ENCODE measurements at regions not wholly inside any gene's neighbourhood (a gene's known extent, or its start where the extent isn't known, plus 50 kb on each side); places are given as distances from the start of the nearest gene placed in this dataset.
A peak's percentile ranks its signal among the peaks of the same experiment; 100 is the strongest.
"Not testable (repeated sequence)": the region's sequence is repeated elsewhere in the genome, so short reads cannot be mapped to it uniquely, and the experiment has no call there.

DNA sequence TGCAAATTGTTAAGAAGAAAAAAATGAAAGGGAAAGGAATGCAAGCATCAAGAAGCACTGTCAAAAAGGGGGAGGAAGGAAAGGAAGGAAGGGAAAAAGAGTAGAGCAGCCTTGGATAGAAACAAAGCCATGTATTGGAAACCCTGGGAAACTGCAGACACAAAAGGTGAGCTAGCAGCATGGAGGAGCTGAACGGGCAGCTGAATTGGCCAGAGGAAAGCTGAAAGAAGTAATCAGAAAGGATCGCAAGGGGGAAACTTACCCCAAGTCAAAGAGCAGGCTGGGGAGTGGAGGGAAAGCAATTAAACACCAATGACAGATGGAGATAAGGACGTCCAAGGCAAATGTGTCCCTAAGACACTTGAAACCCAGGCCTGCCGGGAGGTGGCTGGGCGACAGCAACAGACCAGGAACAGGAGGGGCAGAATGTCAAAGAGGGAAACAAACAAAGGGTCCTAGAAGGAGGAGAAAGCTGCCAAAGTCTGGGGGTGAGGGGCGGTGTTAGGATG, 93.8 kb upstream of the SVIL start:
- no peak for DNase-seq (ENCODE audit: low spot score)

DNA sequence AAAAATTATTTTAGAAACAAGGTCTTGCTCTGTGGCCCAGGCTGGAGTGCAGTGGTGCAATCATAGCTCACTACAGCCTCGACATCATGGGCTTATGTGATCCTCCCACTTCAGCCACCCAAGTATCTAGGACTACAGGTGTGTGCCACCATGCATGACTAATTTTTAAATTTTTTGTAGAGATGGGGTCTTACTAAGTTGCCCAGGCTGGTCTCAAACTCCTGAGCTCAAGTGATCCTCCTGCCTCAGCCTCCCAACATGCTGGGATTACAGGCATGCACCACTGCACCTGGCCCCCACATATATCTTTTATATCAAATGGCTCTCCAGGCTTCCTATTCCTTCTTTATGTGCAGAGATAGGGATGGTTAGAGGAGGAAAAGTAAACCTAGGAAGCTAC, 91.2 kb upstream of the SVIL start:
- DNase-seq (ENCODE audit: low spot score), result not testable (repeated sequence)

DNA sequence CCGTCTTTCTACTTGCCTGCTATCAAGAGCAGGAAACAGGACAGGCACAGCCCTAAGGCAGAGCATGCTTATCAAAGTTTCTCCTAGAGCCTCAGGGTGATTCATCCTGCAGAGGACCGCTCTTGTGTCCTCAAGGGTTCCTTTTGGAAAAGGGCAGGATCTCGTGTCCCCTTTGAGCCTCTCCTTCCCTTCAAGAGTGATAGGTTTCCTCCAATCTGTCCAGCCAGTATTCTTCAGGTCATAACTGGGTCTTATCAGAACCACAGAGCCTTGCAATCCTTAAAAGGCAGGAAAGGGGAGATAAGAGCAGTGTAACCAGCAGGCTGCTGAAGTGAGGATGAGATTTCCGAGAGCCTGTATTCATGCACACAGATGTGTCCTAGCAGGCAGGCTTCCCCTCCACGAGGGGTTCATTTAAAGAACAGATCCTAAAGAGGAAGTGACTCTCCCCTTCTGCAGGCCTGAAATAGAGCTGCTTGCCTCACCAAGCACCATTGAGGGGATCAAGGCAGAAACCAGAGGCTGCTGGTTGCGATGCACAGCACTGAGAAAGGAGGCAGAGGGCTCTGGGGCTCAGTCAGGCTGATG, 90.5 kb upstream of the SVIL start:
- peak; percentile 97 for DNase-seq (ENCODE audit: low spot score)

DNA sequence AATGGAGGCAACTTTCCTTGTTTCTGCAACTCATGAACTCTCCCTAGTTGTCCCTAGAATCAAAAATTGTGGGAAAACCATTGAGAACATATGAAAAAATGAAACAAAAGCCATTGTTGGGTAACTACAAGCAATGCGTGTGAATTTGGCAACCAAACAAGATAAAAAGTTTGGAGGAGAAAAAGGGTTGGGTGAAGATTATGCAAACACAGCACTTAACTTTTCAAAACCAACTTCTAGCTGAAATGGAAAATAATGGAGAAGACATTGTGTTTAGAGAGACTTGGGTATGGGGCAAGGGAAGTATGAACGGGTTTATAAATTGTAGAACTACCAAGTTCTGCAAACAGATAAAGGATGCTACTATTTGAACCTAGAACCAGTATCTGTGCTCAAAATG, 89.0 kb upstream of the SVIL start:
- DNase-seq (ENCODE audit: low spot score), result no peak

DNA sequence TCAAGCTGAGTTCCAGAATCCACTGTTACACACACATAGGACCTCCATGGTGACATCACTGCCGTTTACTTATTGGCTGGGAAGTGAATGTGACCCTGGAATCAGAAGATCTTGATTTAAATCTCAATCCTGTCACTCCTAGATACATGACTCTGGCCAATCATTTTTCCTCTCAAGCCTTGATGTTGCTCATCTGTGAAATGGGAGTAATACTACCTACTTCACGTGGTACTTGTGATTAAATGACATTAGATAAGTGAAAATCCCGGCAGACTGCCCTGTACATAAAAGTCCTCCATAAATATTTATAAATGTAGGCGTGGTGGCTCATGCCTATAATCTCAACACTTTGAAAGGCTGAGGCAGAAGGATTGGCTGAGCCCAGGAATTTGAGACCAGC, 88.0 kb upstream of the SVIL start:
- DNase-seq (ENCODE audit: low spot score), result no peak

DNA sequence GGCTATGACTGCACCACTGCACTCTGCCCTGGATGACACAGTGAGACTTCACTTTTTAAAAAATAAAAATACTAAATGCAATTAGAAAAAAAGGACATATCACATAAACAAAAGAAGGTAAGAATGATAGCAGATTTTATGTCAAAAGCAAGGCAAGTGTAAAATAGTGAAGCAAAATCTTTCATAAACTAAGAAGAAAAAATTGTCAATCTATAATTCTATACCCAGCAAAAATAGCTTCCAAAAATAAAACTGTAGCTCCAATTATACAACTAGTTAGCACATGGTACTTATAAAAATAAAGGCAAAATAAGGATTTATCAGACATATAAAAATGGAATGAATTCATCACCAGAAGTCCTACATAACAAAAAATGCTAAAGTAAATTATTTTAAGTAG, 85.4 kb upstream of the SVIL start:
- no peak for DNase-seq (ENCODE audit: low spot score)

DNA sequence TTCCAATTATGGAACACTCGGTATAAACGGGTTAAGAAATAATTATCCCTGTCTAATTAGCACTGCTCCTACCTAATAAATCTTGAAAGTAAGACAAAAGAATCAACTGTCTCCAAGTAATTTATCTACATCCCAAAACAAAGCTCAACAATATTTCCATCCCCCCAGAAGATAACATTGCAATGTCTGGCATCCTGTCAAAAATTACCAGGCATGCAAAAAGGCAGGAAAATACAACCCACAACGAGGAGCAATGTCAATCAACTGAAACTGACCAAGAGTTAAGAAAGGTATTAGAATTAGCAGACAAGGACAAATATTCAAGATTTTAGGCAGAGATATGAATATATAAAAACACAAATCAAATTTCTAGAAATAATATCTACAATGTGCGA, 84.5 kb upstream of the SVIL start:
- no peak for DNase-seq (ENCODE audit: low spot score)

DNA sequence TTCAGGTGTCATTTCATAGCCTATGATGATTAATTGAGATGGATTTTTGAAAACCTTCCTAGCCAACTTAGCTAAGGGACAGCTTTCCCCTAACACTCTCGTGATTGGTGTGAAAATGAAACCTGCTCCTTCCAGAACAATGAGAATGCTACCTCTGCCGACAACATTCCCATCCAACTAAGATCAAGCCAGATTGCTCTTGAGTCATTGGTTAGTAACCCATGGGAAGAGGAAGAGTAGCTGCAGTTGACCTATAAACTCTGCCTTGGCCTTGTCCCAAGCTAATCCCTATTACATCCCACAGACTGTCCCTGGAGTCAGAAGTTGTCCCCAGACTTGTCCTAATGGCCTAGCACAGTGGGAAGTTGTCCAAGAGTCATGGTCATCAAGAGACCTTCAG, 80.5 kb upstream of the SVIL start:
- no peak for DNase-seq (ENCODE audit: low spot score)

DNA sequence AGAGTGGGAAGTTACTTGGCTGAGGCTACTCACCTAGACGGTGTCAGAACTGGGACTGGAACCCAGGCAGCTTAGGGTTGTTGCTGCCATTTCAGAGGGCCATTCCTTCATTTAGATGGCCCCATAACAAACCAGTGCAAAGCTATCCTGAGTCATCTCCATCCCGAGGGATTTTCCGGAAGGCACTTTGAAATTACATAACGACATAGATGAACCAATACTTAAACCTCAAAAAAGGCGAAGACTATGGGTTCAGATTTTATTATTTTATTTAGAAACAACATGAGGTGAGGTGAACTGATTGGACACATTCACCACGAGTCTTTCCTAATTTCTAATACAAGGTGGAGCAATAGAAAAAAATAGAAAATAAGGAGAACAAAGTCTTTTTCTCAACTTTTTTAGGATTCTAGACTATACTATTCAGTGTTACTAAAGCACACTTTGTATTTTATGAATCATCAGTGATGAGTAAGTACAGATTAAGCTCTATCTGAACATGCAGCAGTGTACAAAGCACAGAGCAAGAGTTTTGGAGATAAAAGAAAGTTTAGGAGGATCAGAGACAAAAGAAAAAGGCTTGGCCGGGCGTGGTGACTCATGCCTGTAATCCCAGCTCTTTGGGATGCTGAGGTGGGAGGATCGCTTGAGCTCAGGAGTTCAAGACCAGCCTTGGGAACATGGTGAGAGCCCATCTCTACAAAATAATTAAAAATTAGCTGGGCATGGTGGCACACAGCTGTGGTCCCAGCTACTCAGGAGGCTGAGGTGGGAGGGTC, 79.5 kb upstream of the SVIL start:
- DNase-seq (ENCODE audit: low spot score), result peak; percentile 93

DNA sequence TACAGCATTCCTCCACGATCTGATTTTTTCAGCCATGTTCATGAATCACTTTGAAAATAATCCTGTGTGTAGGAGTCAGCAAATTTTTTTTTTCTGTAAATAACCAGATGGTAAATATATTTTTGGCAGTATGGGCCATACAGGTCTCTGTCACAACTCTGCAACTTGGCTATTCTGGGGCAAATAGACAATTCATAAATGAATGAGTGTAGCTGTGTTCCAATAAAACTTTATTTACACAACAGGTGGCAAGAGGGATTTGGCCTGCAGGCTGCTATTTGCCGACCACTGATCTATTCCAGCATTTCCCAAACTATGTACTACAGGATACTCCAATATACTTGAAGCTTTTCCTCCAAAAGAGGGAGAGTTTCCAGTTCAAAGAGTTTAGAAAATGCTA, 78.7 kb upstream of the SVIL start:
- DNase-seq (ENCODE audit: low spot score), result no peak

DNA sequence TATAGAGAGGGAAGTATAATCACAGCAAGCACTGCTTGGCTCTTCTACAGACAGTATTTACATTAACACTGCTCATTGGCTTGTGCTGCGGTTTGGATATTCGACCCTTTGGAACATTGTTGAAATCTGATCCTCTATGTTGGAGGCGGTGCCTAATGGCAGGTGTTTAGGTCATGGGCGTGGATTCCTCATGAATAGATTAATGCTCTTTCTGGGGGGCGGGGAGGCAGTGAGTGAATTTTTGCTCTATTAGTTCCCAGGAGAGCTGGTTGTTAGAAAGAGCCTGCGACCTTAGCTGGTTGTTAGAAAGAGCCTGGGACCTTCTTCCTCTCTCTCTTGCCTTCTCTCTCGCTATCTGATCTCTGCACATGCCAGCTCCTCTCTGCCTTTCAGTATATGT, 77.3 kb upstream of the SVIL start:
- DNase-seq (ENCODE audit: low spot score), result no peak

DNA sequence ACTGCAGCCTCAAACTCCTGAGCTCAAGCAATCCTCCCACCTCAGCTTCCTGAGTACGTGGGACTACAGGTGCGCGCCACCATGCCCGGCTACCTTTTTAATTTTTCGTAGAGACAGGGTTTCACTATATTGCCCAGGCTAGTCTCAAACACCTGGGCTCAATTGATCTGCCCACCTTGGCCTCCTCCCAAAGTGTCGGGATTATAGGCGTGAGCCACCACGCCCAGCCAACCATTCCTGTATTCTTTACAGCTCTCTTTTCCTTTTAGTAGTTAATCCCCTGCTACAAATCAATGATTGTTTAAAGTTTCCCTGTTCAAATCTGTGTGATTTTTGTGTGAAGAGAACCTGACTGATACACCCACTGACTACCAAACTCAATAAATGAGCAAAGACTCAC, 75.4 kb upstream of the SVIL start:
- no peak for DNase-seq (ENCODE audit: low spot score)

DNA sequence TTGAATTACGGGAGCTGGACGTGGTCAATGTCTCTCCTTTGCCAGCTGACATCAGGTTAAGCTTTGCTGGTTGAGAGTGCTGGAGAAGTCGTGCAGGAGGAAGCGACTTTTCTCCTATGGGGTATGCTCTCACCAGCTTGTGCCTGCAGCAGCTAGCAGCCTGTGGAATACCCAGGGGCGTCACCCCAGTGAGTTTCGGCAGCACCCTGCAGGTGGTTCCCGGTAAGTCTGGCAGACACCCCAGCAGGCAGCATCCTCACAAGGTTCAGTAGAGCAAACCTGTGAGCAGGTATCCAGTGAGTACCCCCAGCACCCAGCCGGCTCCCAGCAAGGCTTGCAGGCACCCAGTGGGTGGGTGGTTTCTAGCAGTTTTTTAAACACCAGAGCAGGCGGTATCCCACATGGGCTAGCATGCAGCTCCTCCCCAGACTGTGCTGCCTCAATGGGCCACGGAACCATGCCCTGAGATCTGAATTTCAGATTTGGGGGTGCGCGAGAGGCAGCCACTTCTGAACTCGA, 74.8 kb upstream of the SVIL start:
- DNase-seq (ENCODE audit: low spot score), result no peak

DNA sequence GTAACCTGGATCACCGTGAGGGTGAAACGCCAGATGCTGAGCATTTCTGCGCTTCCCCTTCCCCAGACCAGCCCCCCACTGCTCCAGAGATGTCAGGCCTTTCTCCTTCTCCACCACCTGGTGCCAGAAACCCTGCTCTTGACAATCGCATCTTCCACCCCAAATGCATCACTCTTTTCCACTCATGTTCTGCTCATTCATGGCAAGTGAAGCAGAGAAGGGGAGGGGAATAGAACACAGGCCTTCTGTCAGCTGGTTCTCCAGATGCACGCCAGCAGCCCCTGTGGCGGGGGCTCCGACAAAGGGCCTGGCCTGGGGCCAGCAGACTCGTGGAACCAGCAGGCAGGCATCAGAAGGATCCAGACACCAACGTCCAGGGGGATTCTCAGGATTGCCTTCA, 68.5 kb upstream of the SVIL start:
- peak; percentile 72 for DNase-seq (ENCODE audit: low spot score)

DNA sequence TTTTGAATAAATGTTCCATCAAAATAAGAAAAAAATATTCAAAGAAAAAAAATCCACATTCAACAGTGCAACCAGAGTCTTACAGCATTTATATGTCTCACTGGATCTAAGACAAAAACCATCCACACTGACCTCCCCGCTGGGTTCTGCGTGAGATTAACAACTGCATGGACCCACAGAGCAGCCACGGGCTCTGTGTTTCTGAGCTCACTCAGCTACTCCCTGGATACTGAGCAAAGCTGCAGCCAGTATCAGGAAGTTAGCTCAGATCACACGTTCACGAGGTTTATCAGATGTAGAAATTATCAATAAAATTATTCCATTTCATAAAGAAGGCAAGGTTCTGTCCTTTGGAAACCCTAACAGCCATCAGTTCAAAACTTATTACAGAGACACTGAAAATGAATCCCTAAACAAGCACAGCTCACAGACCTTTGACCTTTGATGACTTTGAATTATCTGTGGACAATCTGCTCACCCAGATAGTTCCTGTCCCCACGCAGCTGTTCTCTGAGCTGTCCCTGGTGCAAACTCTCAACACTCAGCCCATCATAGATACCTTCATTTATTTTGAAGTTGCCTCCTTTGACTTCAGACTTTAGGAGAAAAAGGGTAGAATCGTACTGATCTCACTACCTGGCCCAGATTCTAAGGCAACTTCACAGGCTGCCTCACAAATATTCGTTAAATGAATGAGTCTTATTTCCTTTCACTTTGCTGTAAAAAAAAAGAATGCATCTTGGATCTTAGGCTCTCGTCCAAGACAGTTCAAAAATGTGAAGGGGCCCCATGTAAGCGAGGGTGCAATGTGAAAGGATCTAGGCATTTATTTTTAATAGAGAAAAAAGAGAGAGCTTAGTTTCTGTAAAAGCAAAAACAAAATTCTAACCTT, 67.7 kb upstream of the SVIL start:
- DNase-seq (ENCODE audit: low spot score), result peak; percentile 75

DNA sequence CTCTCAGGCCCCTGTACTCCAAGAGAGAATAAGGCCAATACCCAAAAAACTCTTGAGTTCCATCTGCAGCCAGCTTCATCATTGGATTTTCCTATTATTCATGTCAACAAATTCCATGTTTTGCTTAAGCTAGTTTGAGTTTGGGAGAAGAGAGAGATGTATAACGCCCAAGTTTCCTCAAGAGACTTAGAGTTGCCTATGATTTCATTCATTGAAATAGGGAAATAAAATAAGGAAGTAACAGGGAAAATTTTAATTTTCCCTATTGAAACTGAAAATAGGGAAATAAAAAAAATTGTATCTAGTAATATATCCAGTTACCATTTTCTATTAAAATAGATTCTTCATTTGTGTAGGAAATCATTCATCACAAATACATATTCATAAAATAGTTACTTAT, 66.5 kb upstream of the SVIL start:
- DNase-seq (ENCODE audit: low spot score), result no peak

DNA sequence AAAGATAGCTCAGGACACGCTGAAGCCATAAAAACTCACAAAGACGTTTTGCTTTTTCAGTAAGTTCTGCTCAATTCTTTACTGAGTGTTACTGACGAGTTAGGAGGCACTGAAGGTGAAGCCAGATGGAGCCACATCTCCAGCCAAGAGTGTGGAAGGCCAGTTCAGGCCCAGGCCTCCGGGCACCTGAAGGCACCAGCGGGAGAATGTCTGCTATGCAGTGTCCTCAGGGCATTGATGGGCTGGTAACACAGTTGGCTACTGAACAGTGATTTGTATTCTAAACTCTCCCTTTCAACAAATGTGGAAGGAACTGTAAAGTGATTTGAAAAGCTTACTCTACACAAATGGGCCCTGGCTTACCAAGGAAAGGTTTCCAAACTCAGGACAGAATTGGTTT, 64.8 kb upstream of the SVIL start:
- no peak for DNase-seq (ENCODE audit: low spot score)

DNA sequence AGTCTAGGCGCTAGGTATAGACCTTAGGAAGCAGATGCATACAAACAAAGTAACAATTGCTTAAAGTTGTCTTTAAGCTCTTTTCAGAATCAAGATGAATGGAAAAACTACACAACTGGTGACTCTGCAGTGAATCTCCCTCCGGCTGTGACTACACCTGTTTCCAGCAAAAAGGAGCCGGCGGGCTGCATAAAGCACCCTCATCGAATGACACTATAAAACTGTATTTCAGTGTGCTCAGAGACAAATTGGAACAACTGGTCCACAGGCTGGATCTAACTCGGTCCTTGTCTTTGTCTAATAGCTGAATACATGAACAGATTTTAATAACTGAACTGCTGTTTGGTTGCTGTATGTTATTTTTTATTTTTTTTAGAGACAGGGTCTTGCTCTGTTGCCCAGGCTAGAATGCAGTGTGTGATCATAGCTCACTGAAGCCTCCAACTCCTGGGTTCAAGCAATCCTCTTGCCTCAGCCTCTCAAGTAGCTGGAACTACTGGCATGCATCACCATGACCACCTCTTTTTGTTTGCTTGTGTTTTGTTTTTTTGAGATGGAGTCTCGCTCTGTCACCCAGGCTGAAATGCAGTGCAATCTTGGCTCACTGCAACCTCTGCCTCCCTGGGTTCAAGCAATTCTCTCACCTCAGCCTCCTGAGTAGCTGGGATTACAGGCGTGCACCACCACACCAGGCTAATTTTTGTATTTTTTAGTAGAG, 64.2 kb upstream of the SVIL start:
- no peak for DNase-seq (ENCODE audit: low spot score)

DNA sequence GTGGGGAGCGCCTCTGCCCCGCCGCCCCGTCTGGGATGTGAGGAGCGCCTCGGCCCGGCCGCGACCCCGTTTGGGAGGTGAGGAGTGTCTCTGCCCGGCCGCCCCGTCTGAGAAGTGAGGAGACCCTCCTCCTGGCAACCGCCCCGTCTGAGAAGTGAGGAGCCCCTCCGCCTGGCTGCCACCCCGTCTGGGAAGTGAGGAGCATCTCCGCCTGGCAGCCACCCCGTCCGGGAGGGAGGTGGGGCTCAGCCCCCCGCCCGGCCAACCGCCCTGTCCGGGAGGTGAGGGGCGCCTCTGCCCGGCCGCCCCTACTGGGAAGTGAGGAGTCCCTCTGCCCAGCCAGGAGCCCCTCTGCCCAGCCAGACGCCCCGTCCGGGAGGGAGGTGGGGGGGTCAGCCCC, 61.8 kb upstream of the SVIL start:
- DNase-seq (ENCODE audit: low spot score), result not testable (repeated sequence)

DNA sequence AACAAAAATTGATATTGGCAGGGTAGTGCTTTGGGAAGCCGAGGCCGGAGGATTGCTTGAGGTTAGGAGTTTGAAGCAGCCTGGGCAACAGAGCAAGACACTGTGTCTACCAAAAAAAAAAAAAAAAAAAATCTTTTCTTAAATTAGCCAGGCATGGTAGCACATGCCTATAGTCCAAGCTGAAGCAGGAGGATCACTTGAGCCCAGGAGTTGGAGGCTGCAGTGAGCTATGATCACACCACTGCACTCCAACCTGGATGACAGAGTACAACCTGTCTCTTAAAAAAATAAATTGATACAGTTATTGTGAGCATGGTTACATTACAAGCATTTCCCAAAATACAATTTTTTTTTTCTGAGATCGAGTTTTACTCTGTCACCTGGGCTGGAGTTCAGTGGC, 59.4 kb upstream of the SVIL start:
- no peak for DNase-seq (ENCODE audit: low spot score)

DNA sequence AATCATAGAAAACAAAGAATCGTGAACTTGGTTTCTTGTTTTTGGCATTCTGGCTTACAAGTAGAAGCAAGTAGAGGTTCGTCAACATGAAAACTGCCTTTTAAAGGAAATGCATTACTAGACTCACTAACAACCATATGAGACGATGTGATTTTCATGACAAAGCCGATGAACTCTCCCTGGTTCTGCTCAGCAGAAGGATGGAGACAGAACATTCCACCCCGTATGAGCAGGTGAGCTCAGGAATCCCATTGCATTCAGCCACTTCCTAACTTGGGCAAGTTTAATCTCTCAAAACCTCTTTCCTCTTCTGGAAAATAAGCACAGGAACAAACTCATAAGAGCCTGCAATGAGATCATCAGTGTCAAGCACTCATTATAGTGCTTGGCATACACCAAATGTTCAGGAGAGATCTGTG, 57.4 kb upstream of the SVIL start:
- peak; percentile 26 for DNase-seq (ENCODE audit: low spot score)

All from umbilical cord (tissue), 1 donor.